ENCODE measurements at regions not wholly inside any gene's neighbourhood (a gene's known extent, or its start where the extent isn't known, plus 50 kb on each side); places are given as distances from the start of the nearest gene placed in this dataset.

DNA sequence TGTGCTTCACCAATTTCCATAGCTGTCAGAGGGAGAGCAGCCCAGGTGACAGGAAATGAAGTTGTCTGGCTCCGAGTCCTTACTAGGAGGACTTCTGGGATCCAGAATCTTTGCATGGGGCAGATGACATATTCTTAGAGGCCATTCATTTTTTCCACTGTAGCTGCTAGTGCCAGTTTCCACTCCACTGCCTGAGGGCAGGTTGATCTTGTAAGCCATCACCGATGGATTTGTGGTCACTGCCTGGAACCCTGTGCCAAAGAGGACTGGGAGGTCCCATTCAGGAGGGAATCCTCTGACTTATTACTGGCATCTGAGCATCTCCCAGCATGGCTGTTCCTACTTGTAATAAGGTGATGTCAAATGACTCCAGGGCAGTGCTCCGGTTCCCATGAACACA lies 144.1 kb upstream of the KCNJ18 start:
- no peak overlapping the region for H4K91ac ChIP-seq (replicated peaks; ENCODE audit: insufficient read length, low read length)
- no peaks in the 10 kb centered on the region; a peak in 1 of 8 replicates for H3K36me3 ChIP-seq (ENCODE audit: control insufficient read depth in 2 of 4, insufficient read depth in 4 of 4, low read length in 3 of 4)
- H2BK5ac ChIP-seq (ENCODE audit: low read depth, low read length), result no peak overlapping the region
- H3K18ac ChIP-seq (ENCODE audit: extremely low read depth, low read length), result no peak overlapping the region
- no peak overlapping the region for H3K4me3 ChIP-seq (ENCODE audit: extremely low read depth in 1 of 4, insufficient read depth in 2 of 4, low read depth in 3 of 4, low read length in 4 of 4)
- no peak overlapping the region for H3K4me2 ChIP-seq (ENCODE audit: insufficient read depth in 1 of 2, low read depth in 2 of 2, low read length in 2 of 2)
- no peaks in the 10 kb centered on the region for H3K23me2 ChIP-seq (ENCODE audit: low read depth, low read length)
- H2BK120ac ChIP-seq (replicated peaks; ENCODE audit: low read depth, low read length), result no peak overlapping the region
- H2AFZ ChIP-seq (ENCODE audit: low read length), result no peak overlapping the region
- H3K4me1 ChIP-seq (replicated peaks in 1 of 4; ENCODE audit: control insufficient read depth in 3 of 4, insufficient read depth in 4 of 4, low read length in 3 of 4), result no peaks in the 10 kb centered on the region
- FAIRE-seq (no peak), DNase-seq (ENCODE audit: low read depth in 1 of 2, low spot score in 2 of 2) (no peak)
- H4K5ac ChIP-seq (ENCODE audit: insufficient read length, low read depth, low read length), result no peak overlapping the region
- no peak overlapping the region for H2BK20ac ChIP-seq (ENCODE audit: low read length)
- H4K20me1 ChIP-seq (replicated peaks in 1 of 2; ENCODE audit: control insufficient read depth in 1 of 2, insufficient read depth in 2 of 2, low read length in 2 of 2), result no peaks in the 10 kb centered on the region
- H2AK5ac ChIP-seq (ENCODE audit: low read depth, low read length), result no peak overlapping the region
- no peak overlapping the region for H3K14ac ChIP-seq (ENCODE audit: insufficient read length)
- H3K79me2 ChIP-seq (ENCODE audit: control insufficient read depth in 1 of 2, insufficient read depth in 2 of 2, low read length in 2 of 2), result no peaks in the 10 kb centered on the region
- H3K23ac ChIP-seq (ENCODE audit: insufficient read length), result no peak overlapping the region
- H3K4ac ChIP-seq (replicated peaks; ENCODE audit: insufficient read length, low read depth, low read length), result no peak overlapping the region
- H3K79me1 ChIP-seq (ENCODE audit: low read depth, low read length), result no peaks in the 10 kb centered on the region
- no peak overlapping the region for H2BK15ac ChIP-seq (ENCODE audit: low read length)
- no peak overlapping the region for H3K9ac ChIP-seq (replicated peaks in 1 of 4; ENCODE audit: extremely low read depth in 1 of 4, low read depth in 3 of 4, low read length in 3 of 4)
- H3K27ac ChIP-seq (ENCODE audit: low read depth, low read length), result no peak overlapping the region
- no peak overlapping the region for H3K56ac ChIP-seq (replicated peaks; ENCODE audit: insufficient read length, low read depth, low read length)
- ChIA-PET POLR2A (ENCODE audit: partially characterized antibody) (no interaction called here), CTCF (ENCODE audit: partially characterized antibody) (no interaction called here)
- no peaks in the 10 kb centered on the region for H3K27me3 ChIP-seq (replicated peaks in 1 of 4; ENCODE audit: control insufficient read depth in 3 of 4, extremely low read depth in 1 of 4, insufficient read depth in 3 of 4, low read length in 3 of 4)
- TF ChIP-seq TEAD4 (IDR thresholded peaks at IDR 0.05; ENCODE audit: low read depth, low read length), result no peak
- no peak for TF ChIP-seq GTF2F1 (IDR thresholded peaks at IDR 0.05; ENCODE audit: borderline replicate concordance, low read depth, low read length)
- TF ChIP-seq RBBP5 (IDR thresholded peaks at IDR 0.05; ENCODE audit: borderline replicate concordance, low read depth, low read length), result no peak
- TF ChIP-seq TAF1 (IDR thresholded peaks at IDR 0.05; ENCODE audit: low read depth, low read length), result no peak
- no peak for TF ChIP-seq RXRA (IDR thresholded peaks at IDR 0.05; ENCODE audit: insufficient read depth, low read depth, low read length)
- no peak for TF ChIP-seq SAP30 (IDR thresholded peaks at IDR 0.05; ENCODE audit: insufficient read depth, insufficient replicate concordance, low read length)
- H3K9me3 ChIP-seq (ENCODE audit: insufficient read depth in 2 of 2, low read depth in 1 of 2, low read length in 1 of 2), result peaks cover 45 to 71% of the 10 kb centered on the region in 2 experiments
- 89% methylated on average over 3 of the region's 3 CpGs; no CpG with 5 or more reads in 1 of the 2 experiments for WGBS, 2 experiments (ENCODE audit: extremely low coverage in 1 of 2, insufficient coverage in 1 of 2, insufficient read length in 1 of 2, insufficient replicate concordance in 2 of 2, low coverage in 1 of 2, low lambda C conversion rate in 2 of 2, missing lambda C conversion rate in 1 of 2)
- H4K8ac ChIP-seq (ENCODE audit: extremely low read depth, insufficient read depth, low read length), result no peak overlapping the region
- H2BK12ac ChIP-seq (ENCODE audit: low read depth, low read length), result no peak overlapping the region
